Hepatocyte (in vitro differentiated cells): ENCODE measurements at regions not wholly inside any gene's neighbourhood (a gene's known extent, or its start where the extent isn't known, plus 50 kb on each side); places are given as distances from the start of the nearest gene placed in this dataset.

Experiments
- EZH2 ChIP-seq: fragments of 200-600 bp; sonication (generic); IDR thresholded peaks from 2 replicates; pipeline ENCODE4 v1.6.1; 2016; ENCODE audit warnings: antibody characterized with exemption, mild to moderate bottlenecking, borderline replicate concordance
- EZH2phosphoT487 ChIP-seq: fragments of 200-600 bp; sonication (generic); IDR thresholded peaks from one replicate; pipeline ENCODE4 v1.6.1; 2018; ENCODE audit warnings: antibody characterized with exemption, mild to moderate bottlenecking, low read depth, moderate library complexity; ENCODE audit not compliant: unreplicated experiment, severe bottlenecking
- TF ChIP-seq, protein P1 (sequence below): fragments of 200-600 bp; sonication (generic); IDR thresholded peaks from 2 replicates; pipeline ENCODE4 v1.5.1; 2016; ENCODE audit warnings: antibody characterized with exemption, mild to moderate bottlenecking; ENCODE audit not compliant: poor library complexity

DNA sequence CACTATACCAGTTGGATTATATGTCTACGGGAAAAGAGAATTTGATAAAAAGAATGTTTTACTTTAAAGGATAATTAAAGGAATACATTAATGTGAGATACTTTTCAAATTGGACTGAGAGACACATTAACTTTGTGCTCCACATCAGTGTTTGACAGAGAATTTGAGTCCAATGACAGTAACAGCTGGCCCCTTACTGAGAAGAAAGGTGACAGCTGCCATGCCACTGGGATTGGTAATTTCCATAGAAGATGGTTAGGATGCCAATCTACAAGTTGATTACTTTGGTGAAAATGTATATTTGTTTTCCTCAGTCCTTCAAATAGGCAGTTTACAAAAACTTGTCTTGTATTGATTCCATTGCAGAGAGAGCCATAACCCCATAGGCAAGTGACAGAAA is 578.4 kb downstream of the SLCO4C1 start:
- TF ChIP-seq, protein P1, sequence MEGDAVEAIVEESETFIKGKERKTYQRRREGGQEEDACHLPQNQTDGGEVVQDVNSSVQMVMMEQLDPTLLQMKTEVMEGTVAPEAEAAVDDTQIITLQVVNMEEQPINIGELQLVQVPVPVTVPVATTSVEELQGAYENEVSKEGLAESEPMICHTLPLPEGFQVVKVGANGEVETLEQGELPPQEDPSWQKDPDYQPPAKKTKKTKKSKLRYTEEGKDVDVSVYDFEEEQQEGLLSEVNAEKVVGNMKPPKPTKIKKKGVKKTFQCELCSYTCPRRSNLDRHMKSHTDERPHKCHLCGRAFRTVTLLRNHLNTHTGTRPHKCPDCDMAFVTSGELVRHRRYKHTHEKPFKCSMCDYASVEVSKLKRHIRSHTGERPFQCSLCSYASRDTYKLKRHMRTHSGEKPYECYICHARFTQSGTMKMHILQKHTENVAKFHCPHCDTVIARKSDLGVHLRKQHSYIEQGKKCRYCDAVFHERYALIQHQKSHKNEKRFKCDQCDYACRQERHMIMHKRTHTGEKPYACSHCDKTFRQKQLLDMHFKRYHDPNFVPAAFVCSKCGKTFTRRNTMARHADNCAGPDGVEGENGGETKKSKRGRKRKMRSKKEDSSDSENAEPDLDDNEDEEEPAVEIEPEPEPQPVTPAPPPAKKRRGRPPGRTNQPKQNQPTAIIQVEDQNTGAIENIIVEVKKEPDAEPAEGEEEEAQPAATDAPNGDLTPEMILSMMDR, result no peak
- TF ChIP-seq EZH2, result no peak
- no peak for TF ChIP-seq EZH2phosphoT487
